ENCODE measurements at regions not wholly inside any gene's neighbourhood (a gene's known extent, or its start where the extent isn't known, plus 50 kb on each side); places are given as distances from the start of the nearest gene placed in this dataset.
"Not testable (repeated sequence)": the region's sequence is repeated elsewhere in the genome, so short reads cannot be mapped to it uniquely, and the experiment has no call there.

GRCh38 chr18:10143596-10143995, 229.8 kb downstream of the VAPA start:
- DNase-seq = no peak

DNA sequence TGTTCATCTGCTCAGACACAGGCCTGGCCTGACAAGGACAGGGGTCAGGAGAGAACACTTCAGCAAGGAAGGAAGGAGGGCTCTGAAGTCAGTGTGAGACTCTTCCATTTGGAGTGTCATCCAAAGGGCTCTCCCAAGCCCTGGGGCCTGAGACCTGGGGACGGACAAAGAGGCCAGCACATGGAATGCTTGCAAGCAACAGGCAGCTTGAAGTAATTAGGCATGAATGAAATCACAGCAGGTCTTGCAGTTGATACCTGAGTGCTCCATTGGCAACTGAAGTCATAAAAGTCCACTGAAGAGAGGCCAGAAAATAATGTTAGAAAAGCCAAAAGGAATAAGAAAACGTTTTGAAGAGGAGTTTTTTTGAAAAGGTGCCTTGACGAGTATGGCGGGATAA, 231.7 kb downstream of the VAPA start:
- DNase-seq = no peak

GRCh38 chr18:10147226-10147625, 233.4 kb downstream of the VAPA start:
- no peak for DNase-seq

GRCh38 chr18:10147752-10148151, 233.9 kb downstream of the VAPA start:
- DNase-seq = no peak

DNA sequence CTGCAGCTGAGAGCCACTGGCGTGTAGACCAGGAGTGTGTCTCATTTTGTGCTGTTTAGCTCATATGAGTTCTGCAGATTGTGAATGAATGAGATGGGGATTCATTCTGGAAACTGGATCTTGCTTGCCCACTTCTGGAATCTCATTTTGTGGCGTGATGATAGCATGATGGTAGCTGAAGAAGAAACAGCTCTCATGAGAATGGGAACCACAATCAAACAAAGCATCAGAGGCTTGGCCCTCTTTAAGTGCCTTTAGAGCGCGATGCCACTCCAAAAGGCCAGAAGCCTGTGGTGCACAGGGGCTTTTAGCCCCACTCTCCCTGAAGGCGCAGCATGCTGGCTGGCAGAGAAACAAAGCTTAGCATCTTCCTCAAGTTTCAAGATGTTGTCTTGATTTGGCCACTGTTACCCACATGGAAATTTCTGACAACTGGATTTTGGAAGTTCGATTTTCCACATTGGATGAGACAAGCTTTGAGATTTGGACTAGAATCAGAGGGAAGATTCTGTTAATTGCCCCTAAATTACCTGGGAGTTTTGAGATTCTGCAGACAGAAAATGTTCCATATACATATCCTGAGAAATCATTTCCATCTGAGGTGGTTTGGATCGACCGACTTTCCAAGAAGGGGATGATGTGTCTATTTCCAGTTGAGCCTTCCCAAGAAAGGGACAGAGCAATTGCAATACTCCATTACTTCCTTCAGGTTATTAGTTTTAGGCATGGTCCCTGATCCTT, 234.5 kb downstream of the VAPA start:
- no peak for DNase-seq

GRCh38 chr18:10149768-10150556, 236.1 kb downstream of the VAPA start:
- DNase-seq = no peak

GRCh38 chr18:10150576-10150975, 236.8 kb downstream of the VAPA start:
- not testable (repeated sequence) for DNase-seq

DNA sequence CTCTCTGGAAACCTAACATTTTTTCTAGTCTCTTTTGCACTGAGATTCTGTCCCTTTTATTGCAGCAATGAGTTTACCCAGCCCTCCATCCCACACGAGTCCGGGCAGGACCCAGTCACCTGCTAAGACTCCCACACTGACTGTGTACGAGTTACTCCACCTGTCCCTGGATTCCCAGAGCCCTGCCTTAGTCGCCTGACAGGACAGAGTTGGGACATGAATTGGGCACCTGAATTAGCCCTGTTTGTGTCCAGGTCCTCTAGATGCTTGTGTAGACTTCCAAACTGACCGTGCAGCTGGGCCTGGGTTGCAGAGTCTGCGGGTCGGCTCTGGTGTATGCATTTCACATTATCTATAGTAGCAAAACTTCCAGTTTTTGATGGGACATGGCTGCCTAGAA, 238.7 kb downstream of the VAPA start:
- DNase-seq = no peak

DNA sequence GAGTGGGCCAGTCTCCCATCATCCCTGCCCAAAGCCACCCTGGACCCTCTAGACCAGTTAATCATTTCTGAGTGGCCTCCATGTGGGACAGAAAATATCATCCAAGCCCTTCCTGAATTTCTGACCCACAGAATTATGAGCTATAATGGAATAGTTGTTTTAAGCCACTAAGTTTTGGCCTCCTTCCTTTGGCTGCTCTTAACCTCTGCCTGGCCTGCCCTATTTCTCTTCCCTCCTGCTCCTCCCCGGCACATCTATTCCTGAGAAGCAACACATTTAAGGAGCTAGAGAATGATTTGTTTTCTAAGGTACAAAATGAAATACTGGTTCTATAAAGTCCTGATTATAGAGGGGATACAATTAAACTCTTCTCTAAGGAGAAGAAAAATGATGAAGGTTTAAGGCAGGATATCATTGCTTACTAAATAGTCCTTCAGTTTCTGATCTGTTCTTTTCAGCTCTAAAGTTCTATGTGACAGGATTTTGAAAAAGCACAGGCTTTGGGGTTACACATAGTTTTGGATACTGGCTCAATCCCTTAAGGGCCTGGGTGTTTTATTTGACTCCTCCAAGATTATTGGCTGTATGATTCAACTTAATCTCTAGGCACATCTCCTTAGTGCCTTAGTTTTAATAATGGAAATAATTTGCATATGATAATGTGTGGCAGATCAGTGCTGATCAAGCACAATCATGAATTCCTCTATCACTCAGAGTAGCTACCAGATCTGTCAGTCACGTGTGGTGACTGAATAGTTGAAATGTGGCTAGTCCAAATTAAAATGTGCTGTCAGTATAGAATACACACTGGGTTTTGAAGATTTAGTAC, 240.3 kb downstream of the VAPA start:
- DNase-seq = no peak

DNA sequence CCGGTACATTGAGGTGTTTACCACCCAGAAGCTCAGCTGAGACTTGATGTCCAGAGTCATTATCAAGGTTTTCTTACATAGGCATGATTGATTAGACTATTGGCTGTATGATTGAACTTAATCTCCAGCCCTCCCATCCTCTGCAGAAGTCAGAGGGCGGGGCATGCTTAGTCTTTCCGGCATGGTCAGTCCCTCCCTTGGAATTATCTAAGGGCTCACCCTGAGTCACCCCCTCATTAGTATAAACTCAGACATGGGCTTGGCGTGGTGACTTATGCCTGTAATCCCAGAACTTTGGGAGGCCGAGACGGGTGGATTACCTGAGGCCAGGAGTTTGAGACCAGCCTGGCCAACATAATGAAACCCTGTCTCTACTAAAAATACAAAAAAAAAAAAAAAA, 243.9 kb downstream of the VAPA start:
- DNase-seq = no peak

GRCh38 chr18:10160251-10160650, 246.4 kb downstream of the VAPA start:
- DNase-seq = no peak

DNA sequence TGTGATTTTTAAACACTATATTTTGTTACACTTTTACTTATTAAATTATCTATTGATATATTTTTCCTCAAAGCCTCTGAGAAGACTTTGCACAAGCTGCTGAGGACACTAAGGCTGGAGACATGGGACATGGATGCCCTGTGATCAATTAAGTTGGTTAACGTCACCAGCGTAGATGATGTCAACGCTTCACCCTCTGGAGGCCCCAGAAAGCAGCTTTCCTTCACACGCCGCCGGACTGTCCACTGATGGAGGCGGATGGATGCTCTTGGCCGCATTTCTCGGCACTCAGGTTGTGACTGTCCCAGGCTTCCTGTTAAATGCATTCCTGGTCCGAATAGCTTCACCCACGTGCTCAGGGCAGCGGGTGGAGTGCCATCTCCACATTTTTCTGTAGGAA, 247.5 kb downstream of the VAPA start:
- DNase-seq = no peak

- DNase-seq = no peak
Observed at GRCh38 chr18:10162340-10162739, 248.5 kb downstream of the VAPA start.

DNA sequence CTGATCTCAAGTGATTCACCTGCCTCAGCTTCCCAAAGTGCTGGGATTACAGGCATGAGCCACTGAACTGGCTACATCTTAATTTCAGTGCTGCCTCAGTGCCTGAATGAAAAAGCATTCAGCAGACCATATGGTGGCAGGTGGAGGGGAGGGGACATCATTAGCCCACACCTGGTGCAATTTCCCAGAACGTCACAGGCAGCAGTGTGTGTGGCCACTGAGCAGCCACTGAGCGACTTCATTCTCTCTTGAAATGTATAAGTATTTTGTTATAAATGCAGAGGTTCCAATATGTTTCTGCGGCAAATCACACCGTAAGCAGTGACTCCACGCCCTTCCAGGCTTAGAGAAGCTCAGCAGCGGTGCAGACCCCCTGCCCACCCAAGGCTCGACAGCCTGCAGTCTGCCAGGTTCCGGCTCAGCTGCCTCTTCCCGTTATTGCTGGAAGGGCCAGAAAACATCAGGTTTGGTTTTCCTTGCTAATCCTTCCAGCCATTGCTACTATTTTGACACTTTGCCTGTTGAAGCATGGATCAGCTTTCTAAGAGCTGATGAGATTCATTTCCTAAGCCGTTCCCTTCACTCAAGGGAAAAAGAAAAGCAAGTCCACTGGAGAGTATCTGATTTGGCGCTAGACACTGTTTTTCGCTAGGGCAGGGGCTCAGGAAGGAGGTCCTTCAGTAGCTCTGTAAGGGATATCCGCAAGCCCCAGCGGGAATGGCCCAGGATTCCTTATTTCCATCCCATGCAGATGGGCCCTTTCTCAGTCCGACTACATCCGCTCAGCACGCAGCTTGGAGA, 250.7 kb downstream of the VAPA start:
- no peak for DNase-seq

- DNase-seq = no peak
Observed at GRCh38 chr18:10166164-10166807, 252.5 kb downstream of the VAPA start.

DNA sequence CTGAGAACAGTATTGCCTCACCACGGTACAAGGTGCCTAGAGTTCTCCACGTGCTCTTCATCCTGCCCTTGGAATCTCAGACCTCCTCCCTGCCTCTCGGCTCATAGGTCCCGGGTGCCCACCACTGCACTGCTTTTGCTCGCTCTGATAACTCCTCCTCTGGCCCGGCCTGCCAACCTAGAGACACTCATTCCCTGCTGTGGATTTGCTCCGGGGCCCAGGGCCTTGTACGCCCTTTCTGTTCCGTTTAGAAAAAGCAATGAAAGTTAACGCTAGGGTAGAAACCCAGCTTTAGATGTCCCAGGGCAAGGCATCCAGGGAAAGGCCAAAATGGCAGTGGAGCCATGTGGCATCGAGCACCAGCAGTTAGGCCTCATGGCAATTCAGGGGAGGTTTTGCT, 253.9 kb downstream of the VAPA start:
- no peak for DNase-seq

DNA sequence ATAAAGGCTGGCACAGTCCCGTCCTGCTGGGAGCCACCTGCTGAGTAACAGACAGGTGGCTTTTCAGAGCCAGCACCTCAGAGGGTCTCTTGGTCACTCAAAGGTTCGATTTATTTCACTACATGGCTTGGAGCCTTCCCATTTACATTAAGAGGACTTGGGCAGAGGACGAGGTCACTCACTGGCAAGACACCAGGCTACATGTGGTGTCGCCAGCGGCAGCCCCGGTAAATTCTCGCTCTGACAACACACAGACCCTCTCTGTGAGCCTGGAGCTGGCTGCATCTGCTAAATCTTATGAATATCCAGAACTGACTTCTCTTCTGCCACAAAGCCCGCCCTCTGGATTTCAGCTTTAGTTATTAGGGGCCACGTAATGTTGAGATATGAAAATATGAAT, 254.7 kb downstream of the VAPA start:
- no peak for DNase-seq

DNA sequence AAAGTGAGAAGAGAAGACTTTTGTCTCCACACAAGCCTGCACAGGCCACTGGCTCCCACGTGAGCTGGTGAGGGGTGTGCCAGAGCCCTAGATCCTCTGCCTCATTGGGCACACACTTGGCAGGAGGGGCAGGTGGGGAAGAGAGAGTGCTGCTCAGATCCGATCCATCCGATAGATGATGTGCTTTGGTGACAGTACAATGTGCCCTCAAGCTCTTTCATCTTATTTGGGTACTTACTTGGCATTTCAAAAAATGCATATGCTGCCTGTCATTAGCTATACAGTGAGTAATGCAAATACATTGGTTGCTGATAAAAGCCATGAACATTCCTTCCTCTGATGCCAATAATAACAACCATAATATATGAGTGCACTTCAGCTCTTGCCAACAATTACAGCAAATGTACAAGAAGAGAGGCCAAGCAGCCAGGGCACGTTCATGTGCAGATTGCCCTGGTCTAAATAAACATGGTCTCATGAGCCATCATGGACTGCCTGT, 255.3 kb downstream of the VAPA start:
- DNase-seq = no peak

DNA sequence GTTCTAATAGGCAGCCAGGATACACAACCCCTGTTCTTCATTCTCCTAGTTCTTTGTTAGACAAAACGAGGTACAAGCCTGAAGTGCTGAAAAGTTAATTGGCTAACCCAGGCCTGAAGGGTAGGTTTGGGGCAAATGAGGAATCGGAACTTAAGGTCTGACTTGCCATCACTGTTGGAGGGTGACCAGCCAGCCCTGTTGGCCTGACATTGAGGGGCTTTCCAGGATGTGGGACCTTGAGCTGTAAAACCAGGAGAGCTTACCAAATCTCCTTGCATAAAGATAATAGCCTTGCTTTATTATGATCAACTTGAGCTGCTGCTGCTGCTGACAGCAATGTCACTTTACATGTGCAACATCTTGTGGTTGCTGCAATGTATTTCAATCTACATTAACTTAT, 256.0 kb downstream of the VAPA start:
- DNase-seq = no peak

DNA sequence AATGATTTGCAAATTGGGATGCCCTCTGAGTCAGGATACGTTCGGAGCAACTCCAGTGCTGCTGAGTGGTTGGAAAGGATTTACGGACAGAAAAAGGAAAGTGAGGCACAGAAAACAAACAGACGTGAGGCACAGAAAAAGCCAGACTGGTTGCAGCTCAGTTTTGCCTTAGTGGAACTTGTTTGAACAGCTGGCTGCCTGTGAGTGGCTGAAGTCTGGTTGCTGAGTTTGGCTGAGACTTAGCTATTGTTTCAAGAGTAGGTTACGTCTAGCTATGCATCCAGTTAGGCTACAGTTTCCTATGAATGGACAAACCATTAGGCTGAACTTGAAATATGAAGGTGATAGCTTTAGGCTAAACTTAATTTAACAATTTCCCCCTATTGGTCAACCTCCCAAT, 256.6 kb downstream of the VAPA start:
- no peak for DNase-seq

- not testable (repeated sequence) for DNase-seq
Observed at GRCh38 chr18:10175333-10175732, 261.5 kb downstream of the VAPA start.

DNA sequence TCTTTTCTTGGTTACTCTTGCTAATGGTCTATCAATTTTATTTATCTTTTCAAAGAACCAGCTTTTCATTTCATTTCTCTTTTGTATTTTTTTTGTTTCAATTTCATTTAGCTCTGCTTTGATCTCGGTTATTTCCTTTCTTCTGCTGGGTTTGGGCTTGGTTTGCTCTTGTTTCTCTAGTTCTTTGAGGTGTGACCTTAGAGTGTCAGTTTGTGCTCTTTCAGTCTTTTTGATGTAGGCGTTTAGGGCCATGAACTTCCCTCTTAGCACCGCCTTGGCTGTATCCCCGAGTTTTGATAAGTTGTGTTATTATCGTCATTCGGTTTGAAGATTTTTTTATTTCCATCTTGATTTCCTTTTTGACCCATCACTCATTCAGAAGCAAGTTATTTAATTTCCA, 265.5 kb downstream of the VAPA start:
- DNase-seq = not testable (repeated sequence)
